ENCODE measurements at regions not wholly inside any gene's neighbourhood (a gene's known extent, or its start where the extent isn't known, plus 50 kb on each side); places are given as distances from the start of the nearest gene placed in this dataset.

DNA sequence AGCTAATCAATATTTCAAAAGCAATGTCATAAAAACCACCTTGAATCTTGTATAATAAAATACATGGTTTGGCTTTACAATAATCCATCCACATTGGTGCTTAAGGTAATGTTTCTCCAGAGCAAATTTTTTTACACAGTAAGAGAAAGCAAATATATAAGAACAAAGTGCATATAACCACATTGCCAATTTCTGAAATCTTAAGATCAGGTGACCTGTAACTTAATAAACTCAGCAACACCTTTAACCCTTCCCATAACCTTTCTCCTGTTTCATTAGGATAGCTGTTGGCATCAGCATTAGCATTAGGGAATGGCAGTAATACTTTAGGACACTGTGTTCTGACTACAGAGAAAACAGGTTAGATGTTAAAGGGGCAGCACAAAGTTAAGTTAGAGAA, 155.9 kb upstream of the SEMA3D start:
- no peak overlapping the region for H2AFZ ChIP-seq (ENCODE audit: low read depth, low read length)
- POLR2A ChIA-PET, result no interaction called here
- FAIRE-seq (no peak), DNase-seq (ENCODE audit: extremely low read depth in 1 of 4, low spot score in 3 of 4) (no peak), ATAC-seq (no peak)
- no peaks in the 10 kb centered on the region for H3K4me1 ChIP-seq (replicated peaks in 1 of 2; ENCODE audit: control insufficient read depth in 2 of 2, insufficient read depth in 2 of 2, low read length in 2 of 2)
- intact Hi-C loops (cut with micrococcal nuclease), result no loop called here
- H4K20me1 ChIP-seq (replicated peaks; ENCODE audit: control insufficient read depth, insufficient read depth, low read length), result no peaks in the 10 kb centered on the region
- TF ChIP-seq IRF2 (CRISPR knock-in tag; IDR thresholded peaks at IDR 0.05) (no peak), DDX20 (tag; IDR thresholded peaks at IDR 0.05; ENCODE audit: low read depth) (no peak), ADNP (tag; IDR thresholded peaks at IDR 0.05) (no peak), TCFL5 (CRISPR knock-in tag; conservative IDR thresholded peaks at IDR 0.05) (no peak), NR4A1 (CRISPR knock-in tag; IDR thresholded peaks at IDR 0.05) (no peak), NR4A1 (tag; IDR thresholded peaks at IDR 0.05) (no peak), CBFA2T3 (IDR thresholded peaks at IDR 0.05) (no peak)
- TF ChIP-seq, protein P1, sequence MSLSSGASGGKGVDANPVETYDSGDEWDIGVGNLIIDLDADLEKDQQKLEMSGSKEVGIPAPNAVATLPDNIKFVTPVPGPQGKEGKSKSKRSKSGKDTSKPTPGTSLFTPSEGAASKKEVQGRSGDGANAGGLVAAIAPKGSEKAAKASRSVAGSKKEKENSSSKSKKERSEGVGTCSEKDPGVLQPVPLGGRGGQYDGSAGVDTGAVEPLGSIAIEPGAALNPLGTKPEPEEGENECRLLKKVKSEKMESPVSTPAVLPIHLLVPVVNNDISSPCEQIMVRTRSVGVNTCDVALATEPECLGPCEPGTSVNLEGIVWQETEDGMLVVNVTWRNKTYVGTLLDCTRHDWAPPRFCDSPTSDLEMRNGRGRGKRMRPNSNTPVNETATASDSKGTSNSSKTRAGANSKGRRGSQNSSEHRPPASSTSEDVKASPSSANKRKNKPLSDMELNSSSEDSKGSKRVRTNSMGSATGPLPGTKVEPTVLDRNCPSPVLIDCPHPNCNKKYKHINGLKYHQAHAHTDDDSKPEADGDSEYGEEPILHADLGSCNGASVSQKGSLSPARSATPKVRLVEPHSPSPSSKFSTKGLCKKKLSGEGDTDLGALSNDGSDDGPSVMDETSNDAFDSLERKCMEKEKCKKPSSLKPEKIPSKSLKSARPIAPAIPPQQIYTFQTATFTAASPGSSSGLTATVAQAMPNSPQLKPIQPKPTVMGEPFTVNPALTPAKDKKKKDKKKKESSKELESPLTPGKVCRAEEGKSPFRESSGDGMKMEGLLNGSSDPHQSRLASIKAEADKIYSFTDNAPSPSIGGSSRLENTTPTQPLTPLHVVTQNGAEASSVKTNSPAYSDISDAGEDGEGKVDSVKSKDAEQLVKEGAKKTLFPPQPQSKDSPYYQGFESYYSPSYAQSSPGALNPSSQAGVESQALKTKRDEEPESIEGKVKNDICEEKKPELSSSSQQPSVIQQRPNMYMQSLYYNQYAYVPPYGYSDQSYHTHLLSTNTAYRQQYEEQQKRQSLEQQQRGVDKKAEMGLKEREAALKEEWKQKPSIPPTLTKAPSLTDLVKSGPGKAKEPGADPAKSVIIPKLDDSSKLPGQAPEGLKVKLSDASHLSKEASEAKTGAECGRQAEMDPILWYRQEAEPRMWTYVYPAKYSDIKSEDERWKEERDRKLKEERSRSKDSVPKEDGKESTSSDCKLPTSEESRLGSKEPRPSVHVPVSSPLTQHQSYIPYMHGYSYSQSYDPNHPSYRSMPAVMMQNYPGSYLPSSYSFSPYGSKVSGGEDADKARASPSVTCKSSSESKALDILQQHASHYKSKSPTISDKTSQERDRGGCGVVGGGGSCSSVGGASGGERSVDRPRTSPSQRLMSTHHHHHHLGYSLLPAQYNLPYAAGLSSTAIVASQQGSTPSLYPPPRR (CRISPR knock-in tag; IDR thresholded peaks at IDR 0.05; ENCODE audit: borderline replicate concordance), result no peak
- TF ChIP-seq, protein P2, sequence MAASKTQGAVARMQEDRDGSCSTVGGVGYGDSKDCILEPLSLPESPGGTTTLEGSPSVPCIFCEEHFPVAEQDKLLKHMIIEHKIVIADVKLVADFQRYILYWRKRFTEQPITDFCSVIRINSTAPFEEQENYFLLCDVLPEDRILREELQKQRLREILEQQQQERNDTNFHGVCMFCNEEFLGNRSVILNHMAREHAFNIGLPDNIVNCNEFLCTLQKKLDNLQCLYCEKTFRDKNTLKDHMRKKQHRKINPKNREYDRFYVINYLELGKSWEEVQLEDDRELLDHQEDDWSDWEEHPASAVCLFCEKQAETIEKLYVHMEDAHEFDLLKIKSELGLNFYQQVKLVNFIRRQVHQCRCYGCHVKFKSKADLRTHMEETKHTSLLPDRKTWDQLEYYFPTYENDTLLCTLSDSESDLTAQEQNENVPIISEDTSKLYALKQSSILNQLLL (CRISPR knock-in tag; IDR thresholded peaks at IDR 0.05; ENCODE audit: borderline replicate concordance), result no peak
- TF ChIP-seq, protein P3, sequence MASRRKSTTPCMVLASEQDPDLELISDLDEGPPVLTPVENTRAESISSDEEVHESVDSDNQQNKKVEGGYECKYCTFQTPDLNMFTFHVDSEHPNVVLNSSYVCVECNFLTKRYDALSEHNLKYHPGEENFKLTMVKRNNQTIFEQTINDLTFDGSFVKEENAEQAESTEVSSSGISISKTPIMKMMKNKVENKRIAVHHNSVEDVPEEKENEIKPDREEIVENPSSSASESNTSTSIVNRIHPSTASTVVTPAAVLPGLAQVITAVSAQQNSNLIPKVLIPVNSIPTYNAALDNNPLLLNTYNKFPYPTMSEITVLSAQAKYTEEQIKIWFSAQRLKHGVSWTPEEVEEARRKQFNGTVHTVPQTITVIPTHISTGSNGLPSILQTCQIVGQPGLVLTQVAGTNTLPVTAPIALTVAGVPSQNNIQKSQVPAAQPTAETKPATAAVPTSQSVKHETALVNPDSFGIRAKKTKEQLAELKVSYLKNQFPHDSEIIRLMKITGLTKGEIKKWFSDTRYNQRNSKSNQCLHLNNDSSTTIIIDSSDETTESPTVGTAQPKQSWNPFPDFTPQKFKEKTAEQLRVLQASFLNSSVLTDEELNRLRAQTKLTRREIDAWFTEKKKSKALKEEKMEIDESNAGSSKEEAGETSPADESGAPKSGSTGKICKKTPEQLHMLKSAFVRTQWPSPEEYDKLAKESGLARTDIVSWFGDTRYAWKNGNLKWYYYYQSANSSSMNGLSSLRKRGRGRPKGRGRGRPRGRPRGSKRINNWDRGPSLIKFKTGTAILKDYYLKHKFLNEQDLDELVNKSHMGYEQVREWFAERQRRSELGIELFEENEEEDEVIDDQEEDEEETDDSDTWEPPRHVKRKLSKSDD (conservative IDR thresholded peaks at IDR 0.05; ENCODE audit: low read length), result no peak
- no TSS peak for BruUV-seq (replicated peaks)
- H3K27me3 ChIP-seq (ENCODE audit: control insufficient read depth in 2 of 2, insufficient read depth in 2 of 2, low read length in 2 of 2), result no peaks in the 10 kb centered on the region
- no peak overlapping the region for H3K9ac ChIP-seq (ENCODE audit: insufficient read depth in 1 of 2, low read depth in 2 of 2, low read length in 2 of 2)
- no peaks in the 10 kb centered on the region for H3K79me2 ChIP-seq (ENCODE audit: control insufficient read depth, insufficient read depth, low read length)
- H3K36me3 ChIP-seq (ENCODE audit: control insufficient read depth, insufficient read depth, low read length), result no peaks in the 10 kb centered on the region
- in situ Hi-C loops (cut with MboI), result no loop called here
- H3K27ac ChIP-seq (ENCODE audit: extremely low read depth, low read depth, low read length), result no peak overlapping the region
- H3K4me2 ChIP-seq (ENCODE audit: insufficient read depth, low read length), result no peak overlapping the region
- H3K9me1 ChIP-seq (ENCODE audit: control insufficient read depth, insufficient read depth, low read length), result no peaks in the 10 kb centered on the region
- CTCF ChIA-PET (ENCODE audit: low intra/inter-chr PET ratio), result no interaction called here
- peaks cover 2% of the 10 kb centered on the region; the same call in 1 of the 2 replicates for H3K9me3 ChIP-seq (replicated peaks; ENCODE audit: control insufficient read depth, insufficient read depth, low read depth, low read length)
- H3K4me3 ChIP-seq, result no peak overlapping the region

Data from K562 (cell line).